ENCODE measurements at regions not wholly inside any gene's neighbourhood (a gene's known extent, or its start where the extent isn't known, plus 50 kb on each side); places are given as distances from the start of the nearest gene placed in this dataset.

GRCh38 chr15:61527836-61528580 is 298.9 kb upstream of the RORA start:
- H3K4me3 ChIP-seq (ENCODE audit: low read depth, low read length): no peak overlapping the region
- TF ChIP-seq CTCF (IDR thresholded peaks at IDR 0.05; ENCODE audit: control insufficient read depth, extremely low read depth, insufficient read depth): no peak

GRCh38 chr15:61524545-61524944 is 295.4 kb upstream of the RORA start:
- no peak for TF ChIP-seq CTCF (IDR thresholded peaks at IDR 0.05; ENCODE audit: control insufficient read depth, extremely low read depth, insufficient read depth)
- no peak for DNase-seq (ENCODE audit: low read depth)
- H3K4me3 ChIP-seq (ENCODE audit: low read depth, low read length): no peak overlapping the region

More at GRCh38 chr15:61527836-61528580, 298.9 kb upstream of the RORA start:
- no peak for DNase-seq (ENCODE audit: low read depth)

- TF ChIP-seq CTCF (IDR thresholded peaks at IDR 0.05; ENCODE audit: control insufficient read depth, extremely low read depth, insufficient read depth): no peak
- H3K4me3 ChIP-seq (ENCODE audit: low read depth, low read length): no peak overlapping the region
- DNase-seq (ENCODE audit: low read depth): no peak
These were observed 295.0 kb upstream of the RORA start for GRCh38 chr15:61524086-61524485.

DNA sequence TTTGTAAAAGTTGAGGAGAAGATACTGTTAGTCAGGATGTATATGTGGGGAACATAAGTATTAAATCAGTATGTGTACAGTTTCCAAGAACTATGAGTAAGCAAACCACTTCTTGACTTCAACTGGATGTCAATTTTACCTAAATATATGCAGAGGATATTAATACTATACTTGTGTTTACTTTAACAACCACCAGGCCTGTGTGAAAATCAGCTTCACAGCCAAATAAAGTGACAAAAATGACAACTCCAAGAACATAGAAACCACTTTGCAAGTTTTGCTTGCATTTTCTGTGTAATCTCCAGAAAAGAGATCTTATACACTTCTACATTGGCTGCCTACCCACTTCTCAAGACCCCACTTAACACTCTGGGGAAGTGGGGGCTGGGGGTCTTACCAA is 293.3 kb upstream of the RORA start:
- DNase-seq (ENCODE audit: low read depth): no peak
- no peak for TF ChIP-seq CTCF (IDR thresholded peaks at IDR 0.05; ENCODE audit: control insufficient read depth, extremely low read depth, insufficient read depth)
- no peak overlapping the region for H3K4me3 ChIP-seq (ENCODE audit: low read depth, low read length)

- TF ChIP-seq CTCF (IDR thresholded peaks at IDR 0.05; ENCODE audit: control insufficient read depth, extremely low read depth, insufficient read depth): no peak
- H3K4me3 ChIP-seq (ENCODE audit: low read depth, low read length): no peak overlapping the region
- DNase-seq (ENCODE audit: low read depth): no peak
These were observed 292.9 kb upstream of the RORA start for GRCh38 chr15:61521953-61522352.

DNA sequence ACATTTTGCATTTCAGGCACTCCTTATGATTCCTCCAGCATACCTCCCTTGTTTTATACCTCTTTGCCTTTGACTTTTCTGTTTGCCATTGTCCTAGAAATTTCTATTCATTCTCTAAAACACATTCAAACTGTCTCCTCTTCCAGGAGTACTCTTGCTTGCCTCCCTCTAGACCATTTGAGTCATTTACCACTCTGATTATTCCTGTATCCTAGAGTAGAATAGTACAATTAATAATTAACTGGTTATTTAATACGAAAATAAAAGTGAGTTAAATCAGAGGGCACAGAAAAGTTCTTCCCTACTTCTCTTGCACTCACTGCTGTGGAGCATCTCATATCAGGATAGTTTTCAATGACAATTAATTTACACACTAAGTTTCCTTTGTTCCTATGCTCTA is 290.2 kb upstream of the RORA start:
- no peak overlapping the region for H3K4me3 ChIP-seq (ENCODE audit: low read depth, low read length)
- no peak for DNase-seq (ENCODE audit: low read depth)
- TF ChIP-seq CTCF (IDR thresholded peaks at IDR 0.05; ENCODE audit: control insufficient read depth, extremely low read depth, insufficient read depth): no peak
